ENCODE measurements at regions not wholly inside any gene's neighbourhood (a gene's known extent, or its start where the extent isn't known, plus 50 kb on each side); places are given as distances from the start of the nearest gene placed in this dataset.
"Not testable (repeated sequence)": the region's sequence is repeated elsewhere in the genome, so short reads cannot be mapped to it uniquely, and the experiment has no call there.

DNA sequence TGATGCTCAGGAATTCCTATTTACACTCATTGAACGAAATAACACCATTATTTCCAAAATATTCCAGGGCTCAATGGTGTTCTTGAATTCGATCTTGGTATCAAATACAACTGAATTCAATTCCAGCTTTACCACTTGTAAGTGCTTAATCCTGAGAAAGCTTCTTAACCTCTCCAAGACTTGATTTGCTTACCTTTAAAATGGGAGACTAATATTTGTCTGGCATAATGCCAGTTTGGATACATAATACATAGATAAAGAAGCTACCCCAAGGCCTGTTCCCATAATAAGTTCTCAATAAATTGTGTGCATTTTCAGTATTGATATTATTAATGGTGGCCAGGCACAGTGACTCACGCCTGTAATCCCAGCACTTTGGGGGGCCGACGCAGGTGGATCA, 368.9 kb upstream of the MAF start:
- no peak for DNase-seq

DNA sequence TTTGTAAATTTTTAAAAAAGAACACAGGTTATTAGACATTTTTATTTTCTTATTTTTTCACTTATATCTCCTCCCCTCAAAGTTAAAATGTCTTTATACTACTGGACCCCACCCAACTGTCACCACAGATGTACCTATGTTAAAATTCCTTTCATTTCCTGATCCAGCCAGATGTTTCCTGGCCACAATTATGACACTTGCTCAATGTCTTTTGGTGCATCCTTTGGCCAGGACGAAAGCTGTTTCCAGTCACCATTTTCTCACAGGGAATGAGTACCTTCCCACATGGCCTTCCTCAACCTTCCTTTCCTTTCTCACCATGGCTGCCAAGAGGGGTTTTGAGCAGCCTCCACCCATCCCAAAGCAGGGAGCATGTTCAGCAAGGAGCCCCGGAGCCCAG, 365.7 kb upstream of the MAF start:
- no peak for DNase-seq

DNA sequence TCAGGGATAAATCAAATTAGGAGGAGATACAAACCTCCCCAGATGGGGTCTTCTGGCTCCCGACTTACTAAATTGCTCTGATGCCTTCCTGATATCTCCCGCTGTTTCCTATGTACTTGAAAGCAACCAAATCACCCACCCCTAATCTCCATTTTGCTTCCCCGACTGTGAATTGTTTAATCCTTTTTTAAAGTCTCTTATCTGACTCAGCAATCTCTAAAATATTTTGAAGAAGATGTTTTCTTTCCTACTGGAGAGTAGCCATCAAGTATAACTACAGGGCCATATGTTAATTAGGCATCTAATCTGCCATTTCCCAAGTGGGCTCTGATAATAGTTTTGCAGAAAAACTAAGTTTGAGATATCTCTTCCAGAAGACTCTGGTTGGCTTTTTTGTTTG, 365.2 kb upstream of the MAF start:
- DNase-seq, result no peak

DNA sequence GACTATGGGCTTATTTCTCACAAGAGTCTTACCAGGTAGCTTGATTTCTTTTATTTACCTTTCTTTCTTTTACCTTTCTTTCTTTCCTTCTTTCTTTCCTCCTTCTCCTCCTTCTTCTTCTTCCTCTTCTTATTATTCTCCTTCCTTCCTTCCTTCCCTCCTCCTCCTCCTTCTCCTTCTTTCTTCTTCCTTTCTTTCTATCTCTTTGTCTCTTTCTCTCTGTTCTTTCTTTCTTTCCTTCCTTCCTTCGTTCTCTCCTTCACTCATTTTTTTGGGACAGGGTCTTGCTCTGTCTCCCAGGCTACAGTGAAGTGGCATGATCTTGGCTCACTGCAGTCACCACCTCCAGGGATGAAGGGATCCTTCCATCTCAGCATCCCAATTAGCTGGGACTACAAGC, 363.6 kb upstream of the MAF start:
- DNase-seq, result no peak

DNA sequence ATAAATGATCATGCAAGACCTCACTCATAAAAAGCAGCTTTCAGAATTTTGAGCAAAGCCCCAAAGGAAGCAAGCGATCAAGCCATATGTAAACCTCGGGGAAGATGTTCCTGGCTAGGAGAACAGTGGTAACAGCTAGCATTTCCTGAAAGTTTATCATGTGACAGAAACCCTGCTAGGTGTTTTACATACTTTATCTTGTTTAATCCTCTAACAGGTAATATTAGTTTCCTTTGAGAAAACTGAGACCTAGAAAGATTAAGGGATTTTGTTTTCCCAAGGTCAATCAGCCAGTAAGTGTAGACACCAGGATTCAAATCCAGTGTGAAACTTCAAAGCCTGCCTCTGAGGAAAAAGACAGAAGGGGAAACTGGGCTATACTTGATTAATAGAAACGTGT, 362.4 kb upstream of the MAF start:
- no peak for DNase-seq

DNA sequence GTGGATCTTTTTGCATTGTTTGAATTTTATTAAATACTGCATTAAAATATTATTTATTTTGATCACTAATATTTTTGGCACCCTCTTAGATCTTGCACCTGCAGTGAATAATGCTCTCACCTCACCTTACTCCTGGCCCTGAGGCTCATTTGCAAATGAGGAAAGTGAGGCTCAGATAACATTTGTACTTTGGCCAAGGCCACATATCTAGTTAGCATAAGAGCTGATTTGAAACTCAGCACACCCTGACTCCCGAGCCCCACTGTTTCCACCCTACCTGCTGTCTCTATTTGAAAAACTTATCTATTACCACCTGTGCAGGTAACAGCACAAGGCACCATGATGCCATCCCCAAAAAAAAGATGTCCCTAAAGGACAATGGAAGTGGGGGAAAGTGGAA, 358.7 kb upstream of the MAF start:
- DNase-seq, result no peak

DNA sequence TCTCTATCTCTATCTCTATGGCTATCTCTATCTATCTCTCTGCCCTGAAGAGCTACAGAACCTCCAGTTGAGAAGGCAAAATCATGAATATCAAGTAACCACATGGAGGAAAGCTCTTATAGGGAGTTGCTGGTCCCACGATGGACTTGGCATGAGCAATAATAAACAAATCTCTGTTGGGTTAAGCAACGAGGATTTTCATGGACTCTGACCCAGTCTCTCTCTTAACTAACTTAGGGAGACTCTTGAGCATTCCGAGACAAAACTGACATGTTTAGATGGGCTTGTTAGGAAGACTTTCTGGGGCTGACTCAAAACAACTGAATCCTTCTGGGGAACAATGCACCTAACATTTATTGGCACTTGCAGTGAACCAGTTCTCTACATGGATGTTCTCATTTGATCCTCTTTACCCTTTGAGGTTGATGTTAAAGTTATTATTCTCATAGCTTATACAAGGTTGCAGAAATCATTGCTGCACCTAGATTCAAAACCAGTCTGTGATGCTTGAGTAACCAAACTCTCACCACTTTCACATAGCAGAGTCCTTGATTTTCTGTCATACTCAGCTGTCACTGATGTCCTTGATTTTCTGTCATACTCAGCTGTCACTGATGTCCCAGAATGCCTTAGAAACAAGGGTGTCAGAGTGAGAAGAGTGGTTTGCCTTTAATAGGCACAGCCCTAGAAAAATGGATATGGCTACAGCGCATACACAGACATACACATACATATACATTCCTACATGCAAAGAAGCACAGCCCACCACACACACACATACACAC, 354.6 kb upstream of the MAF start:
- no peak for DNase-seq

DNA sequence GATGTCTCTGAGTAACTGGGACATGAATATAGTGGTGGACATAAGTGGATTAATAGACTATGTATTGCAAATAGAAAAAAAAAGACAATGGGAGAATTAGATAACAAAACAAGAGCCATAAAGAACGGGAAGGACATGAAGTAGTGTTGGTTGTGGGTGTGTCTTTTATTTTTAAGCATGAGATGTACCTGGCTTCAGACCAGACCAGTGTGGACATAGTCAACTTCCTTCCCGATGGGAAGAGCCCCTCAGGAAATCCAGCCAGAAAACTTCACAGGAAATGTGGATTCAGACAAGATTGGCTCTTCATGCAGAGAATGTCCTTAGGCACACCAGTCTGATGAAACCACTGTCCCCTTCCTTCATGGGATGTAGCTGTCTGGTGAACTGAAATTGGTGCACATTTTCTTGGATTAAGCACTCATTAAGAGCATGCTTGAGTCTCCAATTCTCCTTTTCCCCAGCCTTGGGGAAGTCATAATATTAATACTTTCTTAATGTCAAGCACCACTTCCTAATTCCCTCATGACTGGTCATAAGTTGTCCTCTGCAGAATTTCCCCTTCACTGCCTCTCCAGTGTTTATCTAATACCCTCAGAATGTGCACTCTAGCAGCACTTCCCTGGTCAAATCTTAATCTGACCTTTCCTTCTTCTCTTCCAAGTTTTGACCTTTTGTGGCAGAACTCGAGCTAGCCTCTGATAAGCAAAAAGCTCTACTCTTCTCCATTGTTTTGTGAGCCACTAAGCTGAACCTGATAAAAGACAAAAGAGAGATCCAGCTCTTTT, 350.6 kb upstream of the MAF start:
- DNase-seq, result no peak

DNA sequence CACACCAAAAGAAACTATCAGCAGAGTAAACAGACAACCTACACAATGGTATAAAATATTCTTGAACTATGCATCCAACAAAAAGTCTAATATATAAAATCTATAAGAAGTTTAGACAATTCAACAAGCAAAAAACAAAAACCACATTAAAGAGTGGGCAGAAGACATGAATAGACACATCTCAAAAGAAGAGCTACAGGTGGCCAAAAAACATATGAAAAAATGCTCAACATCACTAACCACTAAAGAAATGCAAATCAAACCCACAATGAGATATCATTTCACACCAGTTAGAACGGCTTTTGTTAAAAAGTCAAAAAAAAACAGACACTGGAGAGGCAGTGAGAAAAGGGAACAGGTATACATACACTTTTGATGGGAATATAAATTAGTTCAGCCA, 348.9 kb upstream of the MAF start:
- no peak for DNase-seq

DNA sequence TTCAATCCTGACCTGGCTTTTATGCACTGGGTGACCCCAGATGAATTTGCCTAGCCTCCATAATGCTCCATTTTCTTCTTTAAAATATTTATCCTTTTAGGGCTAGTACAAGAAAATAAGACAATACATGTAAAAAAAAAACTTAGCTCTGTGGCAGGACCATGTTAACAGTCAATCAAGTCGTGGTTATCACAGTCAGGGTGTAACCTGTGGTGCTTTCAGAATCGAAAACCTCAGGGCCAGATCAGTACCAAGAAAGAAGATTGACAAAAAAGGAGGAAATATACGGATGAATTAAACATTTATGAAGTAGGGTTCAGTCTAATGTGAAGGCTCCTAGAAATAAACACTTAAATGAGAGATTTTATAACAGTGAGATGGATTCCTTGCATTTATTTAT, 347.2 kb upstream of the MAF start:
- DNase-seq, result no peak

DNA sequence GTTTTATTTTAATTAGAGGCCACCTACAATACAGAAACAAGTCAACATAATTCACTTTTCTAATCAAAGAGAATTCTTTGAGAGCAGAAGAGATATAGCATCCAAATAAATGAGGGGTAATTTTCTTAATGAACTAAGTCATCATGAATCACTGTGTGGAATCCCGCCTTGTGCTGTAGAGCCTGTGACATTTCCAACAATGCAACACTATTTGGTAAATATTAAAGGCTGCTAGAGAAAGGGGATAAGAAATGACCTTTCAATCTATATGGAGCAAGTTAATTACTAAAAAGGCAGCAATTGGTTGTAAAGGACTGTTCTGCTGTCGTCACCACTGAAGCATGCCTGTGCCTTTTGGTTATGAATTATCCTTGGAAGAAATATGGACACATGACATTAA, 345.7 kb upstream of the MAF start:
- no peak for DNase-seq

DNA sequence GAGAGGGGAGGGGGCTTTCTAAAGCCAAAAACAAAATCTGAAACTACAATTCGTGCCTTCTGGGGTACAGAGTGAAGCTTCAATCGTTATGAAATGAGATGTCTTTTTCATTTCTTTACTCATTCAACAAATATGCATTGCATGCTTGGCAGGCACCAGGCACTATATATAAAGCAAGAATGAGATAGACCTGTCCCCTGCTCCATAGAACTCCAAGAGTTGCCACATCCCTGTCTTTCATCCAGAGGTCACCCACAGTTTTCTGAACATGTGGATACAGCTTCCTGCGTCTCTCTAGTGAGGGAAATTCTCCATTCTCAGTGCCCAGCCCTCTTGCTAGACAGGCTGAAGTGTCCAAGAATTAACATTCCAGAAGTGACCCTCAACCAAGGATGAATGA, 343.2 kb upstream of the MAF start:
- DNase-seq, result no peak

DNA sequence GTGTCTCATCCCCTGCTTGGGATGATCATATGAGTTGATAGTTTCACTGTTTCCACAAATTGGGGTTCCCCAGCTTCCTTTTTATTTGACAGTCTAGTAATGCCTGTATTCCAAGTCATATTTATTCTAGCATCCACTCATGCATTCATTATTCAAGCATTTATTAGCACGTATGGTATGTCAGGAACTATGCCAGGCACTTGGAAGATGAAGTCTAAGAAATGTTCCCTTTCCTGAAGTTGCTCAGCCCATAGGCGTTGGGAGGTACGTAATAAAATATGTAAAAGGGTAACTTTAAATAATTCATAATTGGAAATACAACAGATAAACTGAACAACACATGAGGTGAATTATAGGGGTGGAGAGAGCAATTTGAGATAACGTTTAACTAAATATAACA, 338.0 kb upstream of the MAF start:
- DNase-seq, result no peak

DNA sequence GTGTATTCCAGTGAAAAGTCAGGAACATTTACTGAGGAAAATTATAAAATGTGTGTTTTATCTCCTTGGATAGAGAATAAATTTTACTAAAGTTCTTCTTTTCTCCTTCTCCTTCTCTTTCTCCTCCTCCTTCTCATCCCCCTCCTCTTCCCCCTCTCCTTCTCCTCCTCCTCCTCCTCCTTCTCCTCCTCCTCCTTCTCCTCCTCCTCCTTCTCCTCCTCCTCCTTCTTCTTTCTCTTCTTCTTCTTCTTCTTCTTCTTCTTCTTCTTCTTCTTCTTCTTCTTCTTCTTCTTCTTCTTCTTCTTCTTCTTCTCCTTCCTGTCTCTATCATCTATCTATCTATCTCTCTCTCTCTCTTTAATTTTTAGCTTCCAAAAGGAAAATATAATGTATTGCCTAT, 337.1 kb upstream of the MAF start:
- not testable (repeated sequence) for DNase-seq

DNA sequence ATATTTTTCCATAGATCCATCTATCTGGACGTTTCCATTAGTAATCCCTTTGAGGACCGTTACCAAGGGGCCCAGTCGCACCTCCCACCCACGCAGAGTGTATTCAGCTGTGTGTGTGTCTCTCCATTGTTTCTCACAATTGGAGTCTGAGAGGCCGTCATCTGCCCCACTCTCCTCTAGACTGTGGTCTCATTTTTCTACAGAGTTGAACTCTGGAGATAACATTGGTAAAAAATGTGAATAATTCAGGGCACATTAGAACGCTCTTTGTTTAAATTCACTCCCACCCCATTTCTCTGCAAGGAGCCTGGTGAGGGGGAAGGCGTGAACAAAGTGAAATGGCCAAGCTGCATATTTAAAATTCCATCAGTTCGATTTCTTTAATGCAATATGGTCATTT, 333.1 kb upstream of the MAF start:
- no peak for DNase-seq

DNA sequence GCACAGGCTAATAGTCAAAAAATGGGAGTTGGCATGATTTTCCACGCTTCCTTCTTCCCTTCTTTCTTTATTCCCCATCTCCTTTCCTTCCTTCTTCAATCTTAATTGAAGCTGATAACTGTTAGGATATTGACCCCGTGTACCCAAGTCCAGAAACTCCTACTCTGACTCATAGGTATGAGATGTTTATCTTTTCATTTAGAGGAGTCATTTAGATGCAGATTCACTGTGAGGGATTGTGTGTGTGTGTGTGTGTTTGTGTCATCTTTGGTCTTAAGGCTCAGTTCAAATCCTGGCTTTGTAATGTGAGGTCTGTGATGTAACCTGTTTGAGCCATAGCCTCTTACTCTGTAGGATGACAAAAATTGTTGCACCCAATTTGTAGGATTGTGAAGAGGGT, 332.0 kb upstream of the MAF start:
- DNase-seq, result no peak

DNA sequence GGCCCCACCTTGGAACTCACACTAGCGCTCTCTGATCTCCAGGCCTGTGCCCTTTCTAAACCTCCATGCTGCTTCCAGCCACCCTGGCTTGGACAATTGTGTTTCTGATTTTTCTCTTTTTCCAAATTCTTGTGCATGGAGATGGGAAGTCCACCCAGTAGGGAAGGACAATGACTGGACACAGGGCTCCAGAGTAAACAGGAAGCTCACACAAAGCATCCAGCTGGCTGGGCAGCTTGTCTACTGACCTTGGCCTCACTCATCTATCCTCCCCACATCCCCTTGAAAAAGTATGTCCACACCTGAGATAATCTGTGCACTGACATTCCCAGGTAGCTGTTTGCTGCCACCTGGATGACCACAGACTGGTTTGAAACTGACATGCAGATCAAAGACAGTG, 331.2 kb upstream of the MAF start:
- no peak for DNase-seq

DNA sequence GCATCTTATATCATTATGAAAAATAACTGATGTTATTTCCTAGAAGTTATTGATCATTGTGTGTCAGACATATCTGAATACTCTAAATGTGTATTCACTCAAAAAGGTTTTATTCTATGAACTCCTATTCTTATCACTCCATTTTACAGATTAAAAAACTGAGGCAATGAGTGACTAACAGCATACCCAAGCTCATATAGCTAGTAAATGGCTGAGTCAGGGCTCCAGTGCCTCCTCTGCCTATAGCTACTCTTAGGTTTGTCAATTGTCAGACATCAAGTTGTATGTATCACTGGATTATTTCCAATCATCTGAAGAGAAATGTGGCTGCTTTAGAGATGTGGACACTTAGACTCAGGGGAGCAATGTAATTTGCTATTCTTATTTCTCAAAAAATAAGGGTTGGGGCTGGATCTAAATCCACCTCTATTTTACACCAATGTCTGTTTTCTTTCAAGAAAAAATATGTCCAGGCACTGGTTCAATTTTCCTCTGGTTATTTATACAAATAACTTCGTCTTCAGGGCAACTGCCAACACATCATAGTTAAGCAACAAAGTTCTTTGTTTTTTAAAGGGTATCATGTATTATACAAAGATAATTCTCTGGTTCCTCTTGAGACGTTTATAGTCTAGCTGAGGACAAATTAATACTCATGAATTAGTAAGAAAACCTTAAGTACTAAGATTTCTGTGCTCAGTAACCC, 328.9 kb upstream of the MAF start:
- no peak for DNase-seq

DNA sequence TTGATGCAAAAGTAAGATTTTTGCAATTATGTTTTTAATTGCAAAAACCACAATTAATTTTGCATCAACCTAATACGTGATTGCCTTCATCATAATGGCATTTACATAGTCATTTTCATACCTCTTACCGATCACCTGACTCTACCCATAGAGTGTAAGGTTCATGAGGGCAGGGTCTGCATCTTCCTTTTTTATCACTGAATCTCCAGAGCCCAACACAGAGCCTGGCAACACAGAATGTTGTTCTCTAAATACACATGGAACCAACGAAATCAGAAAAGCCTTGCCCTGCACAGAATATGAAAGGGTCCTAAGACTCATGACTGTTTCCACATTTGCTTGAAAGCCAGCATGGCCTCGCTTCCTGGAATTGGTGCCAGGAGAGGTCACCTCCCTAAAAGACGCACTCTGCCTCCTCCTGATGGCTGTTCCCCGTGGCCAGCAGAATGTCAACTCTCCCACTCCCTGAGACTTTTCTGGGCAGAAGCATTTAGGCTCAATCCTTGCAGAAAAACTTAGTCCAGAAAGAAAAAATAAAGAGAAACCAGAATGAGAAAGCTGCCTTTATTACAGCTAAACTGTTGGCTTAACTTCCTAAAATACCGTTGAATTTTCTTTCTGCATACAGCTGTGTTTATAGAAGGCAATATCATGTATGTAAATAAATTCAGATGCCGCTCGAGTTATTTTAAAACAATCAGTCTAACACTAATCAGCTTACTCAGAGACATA, 327.8 kb upstream of the MAF start:
- DNase-seq, result no peak

DNA sequence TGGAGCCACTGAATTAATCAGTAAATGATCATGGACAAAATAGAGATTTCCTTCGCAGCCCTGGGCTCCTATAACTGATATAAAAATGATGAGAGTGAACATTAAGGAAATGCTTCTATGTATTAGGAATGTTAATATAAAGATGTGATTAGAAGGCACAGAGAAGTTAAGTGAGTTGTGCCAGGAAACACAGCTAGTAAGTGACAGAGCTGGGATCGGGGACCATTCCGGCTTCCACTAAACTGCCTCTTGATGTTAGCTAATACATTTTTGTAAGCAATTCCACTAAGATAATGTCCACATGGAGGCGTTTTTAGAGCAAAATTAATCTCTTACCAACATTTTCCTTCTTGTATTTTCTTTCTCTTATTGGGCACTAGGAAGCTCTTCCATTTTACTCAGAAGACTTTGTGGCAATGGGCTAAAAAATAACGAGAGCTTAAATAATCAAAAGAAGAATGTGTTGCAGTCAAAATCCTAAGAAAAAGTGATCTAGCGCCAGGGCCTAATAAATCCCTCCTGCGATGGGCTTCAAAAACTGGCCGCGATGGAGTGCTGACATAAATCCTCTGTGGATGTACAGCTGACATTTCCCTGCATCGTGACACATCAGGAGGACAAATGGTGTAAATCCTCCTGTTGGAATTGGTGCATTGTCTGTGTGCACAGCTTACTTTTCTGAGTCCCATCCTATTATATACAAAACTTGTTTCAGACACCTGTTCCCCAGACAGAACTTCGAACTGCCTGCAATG, 326.1 kb upstream of the MAF start:
- no peak for DNase-seq

DNA sequence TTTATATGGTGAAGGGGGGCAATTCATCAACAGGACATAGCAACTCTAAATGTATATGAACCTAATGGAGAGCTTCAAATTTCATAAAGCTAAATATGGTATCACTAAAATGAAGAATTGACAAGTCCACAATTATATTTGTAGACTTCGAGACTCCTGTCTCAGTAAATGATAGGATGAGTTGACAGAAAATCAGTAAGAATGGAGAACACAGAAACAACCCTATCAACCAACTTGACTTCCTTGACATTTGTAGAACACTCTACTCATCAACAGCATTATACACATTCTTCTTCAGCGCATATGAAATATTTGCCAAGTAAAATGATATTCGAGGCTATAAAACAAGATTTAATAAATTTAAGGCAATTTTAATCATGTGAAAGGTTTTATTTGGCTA, 322.9 kb upstream of the MAF start:
- DNase-seq, result no peak

DNA sequence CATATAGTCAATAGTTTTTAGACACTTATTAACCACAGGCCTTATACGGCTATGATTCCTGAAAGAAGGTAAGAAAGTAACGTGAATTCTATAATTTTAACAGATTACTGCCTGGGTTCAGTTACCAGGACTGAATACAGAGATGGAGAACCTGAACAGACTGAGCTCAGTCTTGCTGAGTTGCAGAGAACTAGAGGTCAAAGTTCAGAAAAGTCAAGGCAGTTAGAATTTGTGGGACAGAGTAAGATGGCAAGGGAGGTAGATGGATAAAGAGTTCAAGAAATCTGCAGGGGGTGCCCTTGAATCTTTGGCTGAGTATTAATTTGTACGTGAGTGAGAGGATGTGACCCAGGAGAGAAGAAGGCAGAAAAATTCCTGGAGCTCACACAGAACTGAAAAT, 320.1 kb upstream of the MAF start:
- no peak for DNase-seq

DNA sequence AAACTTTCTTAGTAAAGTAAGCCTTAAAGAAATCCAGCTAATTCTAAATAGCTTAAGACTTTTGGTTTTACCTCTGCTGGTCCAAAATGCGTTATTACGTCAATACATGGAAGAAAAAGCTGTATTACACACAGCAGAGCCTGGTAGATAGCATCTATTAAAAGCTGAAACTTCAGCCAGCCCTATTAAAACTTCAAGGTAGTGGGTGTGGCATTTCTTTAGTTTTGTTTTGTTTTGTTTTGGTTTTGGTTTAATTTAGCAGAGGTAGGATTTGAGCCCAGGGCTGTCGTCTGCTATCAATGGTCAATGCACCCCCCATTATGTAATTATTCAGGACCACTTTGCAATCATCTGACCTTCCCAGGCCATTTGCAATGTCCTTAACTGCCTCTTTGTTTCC, 318.4 kb upstream of the MAF start:
- DNase-seq, result no peak
